HepG2 (cell line): ENCODE measurements at regions not wholly inside any gene's neighbourhood (a gene's known extent, or its start where the extent isn't known, plus 50 kb on each side); places are given as distances from the start of the nearest gene placed in this dataset.

Experiments
- CHD4 ChIP-seq: fragments of 200-600 bp; sonication (generic); IDR thresholded peaks from 2 replicates; pipeline ENCODE4 v1.7.0; 2017; ENCODE audit warnings: mild to moderate bottlenecking, low read length, borderline replicate concordance
- CTCF ChIP-seq: sonication (generic); formaldehyde crosslinking; IDR thresholded peaks from 2 replicates; pipeline ENCODE4 v1.5.0; 2020; ENCODE audit warnings: mild to moderate bottlenecking, missing genetic modification reagents, moderate library complexity
- EP300 ChIP-seq, 3 experiments: sonication (generic) in 1 of 3; formaldehyde crosslinking in 1 of 3; IDR thresholded peaks; 2 replicates each; pipeline versions ENCODE4 v1.5.1 to v1.6.1; 2011 to 2020; ENCODE audit warnings: low read depth in 2 of 3, low read length in 2 of 3, borderline replicate concordance in 1 of 3, improper control_type of control experiment in 1 of 3, mild to moderate bottlenecking in 1 of 3, missing genetic modification reagents in 1 of 3, moderate library complexity in 1 of 3
- ESRRA ChIP-seq: sonication (generic); formaldehyde crosslinking; IDR thresholded peaks from 2 replicates; pipeline ENCODE4 v1.5.1; 2020; ENCODE audit warnings: mild to moderate bottlenecking, low read depth, missing genetic modification reagents
- EZH2 ChIP-seq: conservative IDR thresholded peaks from 2 replicates; pipeline ENCODE4 v1.6.1; 2012; ENCODE audit warnings: mild to moderate bottlenecking, low read depth, low read length, moderate library complexity
- MAZ ChIP-seq, 2 experiments: sonication (generic) in 1 of 2; formaldehyde crosslinking in 1 of 2; IDR thresholded peaks; 2 replicates each; pipeline versions ENCODE4 v1.5.0 to v1.6.1; 2012 to 2020; ENCODE audit warnings: low read depth in 2 of 2, mild to moderate bottlenecking in 2 of 2, borderline replicate concordance in 1 of 2, improper control_type of control experiment in 1 of 2, low read length in 1 of 2, missing genetic modification reagents in 1 of 2, moderate library complexity in 1 of 2
- NR2C2 ChIP-seq: sonication (generic); formaldehyde crosslinking; IDR thresholded peaks from 2 replicates; pipeline ENCODE4 v1.4.0; 2020; ENCODE audit warnings: missing genetic modification reagents, mild to moderate bottlenecking, moderate library complexity, borderline replicate concordance
- RFX5 ChIP-seq: IDR thresholded peaks from 2 replicates; pipeline ENCODE4 v1.6.1; 2011; ENCODE audit warnings: low read depth, low read length, improper control_type of control experiment
- TAF1 ChIP-seq: sonication (generic); formaldehyde crosslinking; IDR thresholded peaks from 2 replicates; pipeline ENCODE4 v1.4.0; 2020; ENCODE audit warnings: missing genetic modification reagents
- ZBTB44 ChIP-seq: sonication (generic); formaldehyde crosslinking; IDR thresholded peaks from 2 replicates; pipeline ENCODE4 v1.4.0; 2020; ENCODE audit warnings: missing genetic modification reagents
- ZNF589 ChIP-seq: sonication (generic); formaldehyde crosslinking; conservative IDR thresholded peaks from 2 replicates; pipeline ENCODE4 v1.8.0; 2022; ENCODE audit warnings: mild to moderate bottlenecking, moderate library complexity, missing genetic modification reagents

GRCh38 chr2:12340164-12340563, 376.6 kb upstream of the TRIB2 start:
- TF ChIP-seq CHD4 (no peak), ZBTB44 (CRISPR knock-in tag) (no peak), NR2C2 (CRISPR knock-in tag) (no peak), EZH2 (no peak), MAZ (IDR thresholded peaks at IDR 0.05; ENCODE audit: borderline replicate concordance, low read depth, low read length) (no peak), MAZ (CRISPR knock-in tag; IDR thresholded peaks at IDR 0.05; ENCODE audit: low read depth) (no peak), CTCF (CRISPR knock-in tag) (no peak), ESRRA (CRISPR knock-in tag) (no peak), RFX5 (no peak), ZNF589 (CRISPR knock-in tag) (no peak), EP300 (IDR thresholded peaks at IDR 0.05; ENCODE audit: low read depth in 2 of 2, low read length in 2 of 2) (no peak), EP300 (CRISPR knock-in tag; IDR thresholded peaks at IDR 0.05; ENCODE audit: borderline replicate concordance) (no peak), TAF1 (CRISPR knock-in tag) (no peak)
